ENCODE measurements at regions not wholly inside any gene's neighbourhood (a gene's known extent, or its start where the extent isn't known, plus 50 kb on each side); places are given as distances from the start of the nearest gene placed in this dataset.

- no peak for TF ChIP-seq CTCF (IDR thresholded peaks at IDR 0.05; ENCODE audit: poor library complexity)
- no peak for TF ChIP-seq EZH2 (IDR thresholded peaks at IDR 0.05; ENCODE audit: borderline replicate concordance)
These were observed 70.2 kb upstream of the LPCAT1 start for GRCh38 chr5:1593903-1594356.
